NCI-H510A treated with DMSO at 0.1 percent for 48 hours (cell line): ENCODE measurements at regions not wholly inside any gene's neighbourhood (a gene's known extent, or its start where the extent isn't known, plus 50 kb on each side); places are given as distances from the start of the nearest gene placed in this dataset.

Source experiments
- DNase-seq: peaks from one replicate; lab custom pipeline; 2025; lab: John Stamatoyannopoulos, UW

DNA sequence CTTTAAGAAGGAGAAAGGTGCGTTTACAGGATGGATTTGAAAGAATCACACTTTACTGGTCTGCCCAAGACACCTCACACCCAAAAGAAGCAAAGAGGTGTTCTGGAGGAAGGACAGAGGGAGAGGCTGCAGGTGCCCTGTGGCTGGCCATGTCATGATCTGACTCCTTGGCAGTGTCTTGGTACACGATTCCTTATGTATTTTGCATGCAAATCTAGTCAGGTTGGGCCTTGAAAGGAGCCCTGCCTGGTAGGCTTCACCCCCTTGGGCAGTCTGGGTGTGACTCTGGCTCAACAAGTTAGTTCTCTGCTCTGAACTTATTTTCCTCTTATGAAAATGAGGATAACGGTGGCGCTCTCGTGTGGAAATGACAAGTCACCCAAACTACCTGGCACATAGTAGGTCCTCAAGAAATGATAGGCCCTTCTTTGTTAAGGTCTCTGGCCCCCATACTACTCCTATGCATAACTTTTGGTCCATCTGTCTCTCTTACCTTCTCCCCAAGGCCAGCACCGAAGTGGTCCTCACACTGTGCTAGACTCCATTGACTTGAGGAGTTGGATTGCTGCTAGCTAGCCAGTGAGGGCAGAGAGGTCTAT lies 212.5 kb downstream of the SEMA6A start:
- DNase-seq, result no peak

DNA sequence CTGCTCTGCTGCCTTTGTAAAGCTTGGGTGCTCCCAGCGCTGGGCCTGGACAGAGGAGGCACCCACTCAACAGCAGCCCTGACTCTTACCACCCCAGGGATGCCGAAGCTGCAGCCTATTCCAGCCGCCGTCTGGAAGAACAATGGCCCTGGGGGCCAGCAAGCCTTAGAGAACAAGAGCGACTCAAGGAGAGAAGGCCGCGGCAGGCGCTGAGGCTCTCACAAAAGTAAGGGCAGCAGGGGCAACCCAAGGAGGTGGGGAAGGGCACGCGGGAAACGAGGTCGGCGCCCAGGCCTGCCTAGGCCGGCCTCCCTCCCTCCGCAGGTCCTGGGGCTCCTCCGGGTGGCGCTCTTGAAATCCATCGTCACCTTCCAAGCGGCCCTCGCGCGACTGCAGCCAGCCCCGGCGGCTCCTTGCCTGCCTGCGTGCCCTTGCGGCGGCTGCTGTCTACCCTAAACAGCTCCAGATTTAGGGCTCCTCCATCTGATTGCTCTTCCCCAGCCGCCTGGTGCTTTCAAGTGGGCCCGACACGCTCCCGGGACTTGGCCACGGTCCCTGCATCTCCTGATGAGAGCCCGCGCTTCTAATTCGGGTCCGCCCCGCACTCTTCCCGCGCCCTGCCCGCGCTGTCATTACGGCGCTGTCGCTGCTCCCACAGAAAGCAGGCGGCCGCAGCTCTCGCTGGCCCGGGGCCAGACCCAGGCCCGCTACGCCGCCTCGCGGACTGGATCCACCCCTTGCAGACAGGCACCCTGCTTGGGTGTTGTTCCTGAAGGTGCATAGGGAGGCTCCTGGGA lies 213.3 kb downstream of the SEMA6A start:
- DNase-seq, result no peak

DNA sequence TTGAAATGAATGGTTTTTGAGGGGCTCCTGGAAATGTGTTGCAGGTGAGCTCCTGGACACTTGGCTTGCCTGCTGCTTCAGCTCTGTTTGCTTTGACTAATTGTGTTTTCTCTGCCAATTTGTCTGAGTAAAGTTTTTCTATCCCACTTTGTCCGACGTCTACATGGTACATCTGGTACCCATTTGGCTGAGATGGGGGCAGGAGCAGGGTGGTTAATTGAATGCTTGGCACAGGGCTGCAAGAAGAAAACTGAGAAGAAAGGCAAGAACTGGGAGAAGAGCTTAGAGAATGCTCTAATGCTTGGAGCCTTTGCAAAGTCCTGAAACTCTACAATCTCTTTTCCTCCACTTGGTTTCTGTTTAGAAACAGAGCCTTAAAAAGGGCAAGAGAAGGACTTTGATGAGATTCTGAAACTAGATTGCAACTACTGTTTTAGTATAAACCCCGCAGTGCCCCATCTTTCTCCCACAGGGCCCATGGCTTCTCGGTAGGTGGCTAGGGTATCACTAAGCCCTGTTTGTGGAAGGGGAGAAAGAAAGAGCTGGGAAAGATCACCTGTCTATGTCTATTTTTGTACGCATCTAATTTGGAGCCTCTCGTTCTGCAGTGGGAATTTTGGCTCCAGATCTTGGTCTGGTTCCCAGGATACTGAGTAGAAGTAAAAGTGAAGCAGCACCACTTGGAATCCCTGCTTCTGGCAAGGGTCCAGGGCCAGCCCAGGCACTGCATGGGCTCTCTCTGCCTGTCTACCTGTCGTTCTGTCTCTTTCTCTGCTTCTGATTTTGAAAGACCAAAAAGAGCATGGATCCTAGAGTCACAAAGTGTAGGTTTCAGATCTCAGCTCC lies 214.4 kb downstream of the SEMA6A start:
- no peak for DNase-seq

DNA sequence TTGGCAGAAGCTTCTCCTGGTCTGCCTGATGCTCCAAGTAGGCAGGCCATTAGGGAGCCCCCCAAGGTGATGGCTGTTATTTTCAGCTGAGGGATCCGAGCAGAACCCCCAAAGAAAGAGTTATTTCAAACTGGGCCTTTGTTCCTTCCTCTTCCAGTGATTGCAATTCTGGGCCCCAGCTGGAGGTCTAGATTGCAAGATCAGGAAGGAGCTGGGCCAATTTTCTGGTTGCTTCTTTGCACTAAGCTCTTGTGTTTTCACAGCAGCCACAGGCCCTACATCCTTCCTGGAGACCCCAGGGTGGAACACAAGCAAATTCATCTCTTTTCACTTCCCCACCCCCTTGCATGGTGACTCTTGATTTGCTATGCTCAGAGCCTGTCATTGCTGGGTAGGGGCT lies 215.0 kb downstream of the SEMA6A start:
- DNase-seq, result no peak

DNA sequence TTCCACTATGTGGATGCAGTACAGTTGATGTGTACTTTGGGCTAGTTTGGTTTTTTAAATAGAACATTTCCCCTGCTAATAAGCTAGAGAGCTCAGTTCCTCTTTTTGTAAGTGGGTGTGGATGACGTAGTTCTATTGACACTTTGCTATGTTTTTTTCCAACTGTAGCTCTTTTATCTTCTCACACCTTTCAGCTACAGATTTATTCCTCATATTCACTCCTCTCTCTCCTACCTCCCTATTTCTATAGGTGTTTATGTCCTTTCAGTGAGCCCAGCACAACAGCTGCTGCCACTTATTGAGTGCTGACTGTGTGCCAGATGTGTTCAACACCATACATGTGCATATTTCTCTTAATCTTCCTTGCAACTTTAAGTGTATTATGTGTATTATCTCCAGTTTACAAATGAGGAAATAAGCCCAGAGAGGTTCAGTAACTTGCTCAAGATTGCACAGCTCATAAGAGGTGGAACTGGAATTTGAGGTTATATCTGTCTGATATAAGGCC lies 215.7 kb downstream of the SEMA6A start:
- no peak for DNase-seq

DNA sequence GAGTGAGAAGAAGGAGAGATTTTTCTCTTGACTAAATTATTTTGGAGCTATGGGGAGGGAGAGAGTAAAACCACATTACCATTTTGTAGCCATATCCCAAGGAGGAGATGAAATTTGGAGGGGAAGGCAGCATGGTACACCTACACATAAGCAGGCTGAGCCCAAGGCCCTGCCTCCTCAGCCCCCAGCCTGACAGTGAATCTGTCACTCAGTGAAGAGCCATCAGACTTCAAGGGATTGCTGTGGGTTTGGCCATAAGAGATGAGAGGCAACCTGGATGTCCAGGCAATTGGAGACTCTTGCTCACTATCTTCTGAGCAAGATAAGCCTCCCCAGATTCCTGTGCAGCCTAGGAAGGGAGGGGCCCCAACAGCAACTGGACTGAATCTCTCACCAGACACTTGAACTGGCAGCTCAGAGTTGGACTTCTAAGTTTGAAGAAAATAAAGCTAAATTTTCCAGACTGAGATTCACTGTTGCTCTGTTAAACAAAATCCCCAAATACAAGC lies 216.6 kb downstream of the SEMA6A start:
- DNase-seq, result no peak

DNA sequence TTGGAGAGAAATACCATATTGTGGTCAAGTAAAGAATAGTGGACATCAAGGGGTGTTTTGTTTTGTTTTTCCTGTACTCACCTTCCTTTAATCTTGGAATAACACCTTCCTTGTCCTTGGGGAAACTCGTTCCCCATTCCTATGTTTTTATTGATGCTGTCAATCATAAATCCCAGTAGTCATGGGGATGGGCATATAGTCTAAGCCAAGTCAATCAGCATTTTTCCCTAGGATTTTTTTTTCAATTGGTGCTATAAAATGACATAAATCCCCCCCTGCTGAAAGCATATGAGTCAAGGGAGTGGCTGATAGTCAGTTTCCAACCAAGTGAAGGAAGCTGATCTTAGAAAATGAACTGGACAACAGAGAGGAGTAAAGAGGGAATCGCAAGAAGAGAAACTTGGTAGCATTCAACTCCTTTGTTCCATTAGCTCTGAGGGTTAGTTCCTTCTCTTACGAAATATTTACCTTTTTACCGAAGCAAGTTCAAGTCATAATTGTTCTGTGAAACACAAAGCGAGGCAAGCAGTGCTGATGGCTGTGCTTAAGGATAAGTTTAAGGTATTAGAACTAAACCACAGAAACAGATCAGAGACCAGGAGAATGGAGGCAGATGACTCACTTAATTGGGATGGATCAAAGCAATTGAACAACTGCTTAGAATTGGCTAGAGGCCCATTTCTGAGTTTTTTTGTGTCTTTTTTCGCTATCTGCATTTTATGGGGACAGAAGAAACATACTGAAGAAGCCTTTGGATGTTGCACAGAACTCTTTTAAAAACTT lies 218.6 kb downstream of the SEMA6A start:
- no peak for DNase-seq

DNA sequence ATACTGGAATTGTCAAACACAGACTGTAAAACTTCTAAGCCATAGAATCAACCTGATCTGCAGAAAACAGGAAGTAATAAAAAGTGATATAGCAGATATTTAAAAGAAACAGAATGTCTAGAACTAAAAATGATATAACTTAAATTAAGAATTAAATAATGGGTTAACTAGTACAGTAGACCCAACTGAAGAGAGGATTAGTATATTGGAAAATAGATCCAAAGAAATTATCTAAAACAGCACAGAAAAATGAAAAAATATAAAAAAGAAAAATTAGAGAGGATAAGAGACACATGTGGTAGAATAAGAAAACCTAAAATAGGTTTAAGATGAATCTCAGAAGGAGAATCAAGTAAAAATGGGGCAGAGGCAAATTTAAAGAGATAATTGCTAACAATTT lies 219.9 kb downstream of the SEMA6A start:
- no peak for DNase-seq

DNA sequence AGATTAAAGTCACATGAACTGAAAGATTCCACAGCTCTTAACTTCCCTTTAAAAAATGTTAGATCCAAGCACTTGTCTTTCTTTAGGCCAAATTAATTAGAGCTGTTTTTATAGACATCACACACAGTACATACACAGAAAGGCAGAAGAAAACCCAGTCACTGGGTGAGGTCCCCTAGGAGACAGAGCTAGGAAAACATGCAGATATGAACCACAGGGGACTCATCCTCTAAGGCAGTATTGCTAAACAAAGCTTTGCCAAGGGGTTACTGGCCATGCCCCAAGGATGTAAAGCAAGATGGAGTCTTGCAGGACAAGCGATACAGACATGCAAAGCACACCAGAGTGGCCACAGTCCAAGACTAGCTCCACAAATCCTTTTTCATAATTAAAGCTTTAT lies 227.0 kb downstream of the SEMA6A start:
- DNase-seq, result no peak

DNA sequence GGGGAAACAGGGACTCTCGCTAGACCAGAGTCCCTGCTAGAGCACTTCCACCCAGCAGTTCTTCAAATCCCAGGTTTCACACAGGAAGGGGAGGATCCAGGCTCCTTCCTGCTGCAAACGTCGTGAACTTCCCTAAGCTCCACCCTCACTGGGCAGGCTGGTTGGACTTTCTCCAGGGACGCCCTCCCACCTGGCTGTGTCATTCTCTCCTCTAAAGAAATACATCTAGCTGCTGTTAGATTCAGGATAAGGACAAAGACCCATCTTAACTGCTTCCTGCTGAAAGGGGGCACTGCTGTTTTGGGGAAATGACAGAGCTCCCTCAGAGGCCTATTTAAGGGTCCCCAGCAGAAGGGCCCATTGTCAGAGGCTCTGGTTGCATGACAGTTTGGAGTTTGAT lies 230.7 kb downstream of the SEMA6A start:
- DNase-seq, result no peak
